HG03565 (cell line): ENCODE measurements at regions not wholly inside any gene's neighbourhood (a gene's known extent, or its start where the extent isn't known, plus 50 kb on each side); places are given as distances from the start of the nearest gene placed in this dataset.

Experiments
- ATAC-seq: cut with Tn5 transposase; IDR thresholded peaks from one replicate; pipeline ENCODE4 v1.9.1; 2021; ENCODE audit warnings: mild to moderate bottlenecking, moderate library complexity; ENCODE audit not compliant: unreplicated experiment

DNA sequence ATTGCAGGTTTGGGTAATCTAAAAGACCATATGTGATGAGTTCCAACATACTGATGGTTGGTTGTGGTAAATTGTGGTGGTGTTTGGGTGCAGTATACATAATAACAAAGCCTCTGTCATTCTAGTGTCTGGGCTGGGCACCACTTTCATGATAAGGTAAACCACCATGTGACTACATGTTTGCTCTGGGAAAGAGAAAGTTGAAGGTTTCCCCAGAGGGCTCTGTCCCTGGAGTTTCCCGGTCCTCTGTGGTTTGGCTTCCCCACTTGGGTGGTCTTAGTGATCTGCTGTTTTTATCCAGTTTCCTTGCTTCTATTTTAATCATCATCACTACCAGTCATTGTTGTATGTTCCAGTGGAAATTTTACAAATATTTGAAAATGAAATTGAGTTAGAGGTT lies 55.9 kb upstream of the TSPAN2 start:
- no peak for ATAC-seq

DNA sequence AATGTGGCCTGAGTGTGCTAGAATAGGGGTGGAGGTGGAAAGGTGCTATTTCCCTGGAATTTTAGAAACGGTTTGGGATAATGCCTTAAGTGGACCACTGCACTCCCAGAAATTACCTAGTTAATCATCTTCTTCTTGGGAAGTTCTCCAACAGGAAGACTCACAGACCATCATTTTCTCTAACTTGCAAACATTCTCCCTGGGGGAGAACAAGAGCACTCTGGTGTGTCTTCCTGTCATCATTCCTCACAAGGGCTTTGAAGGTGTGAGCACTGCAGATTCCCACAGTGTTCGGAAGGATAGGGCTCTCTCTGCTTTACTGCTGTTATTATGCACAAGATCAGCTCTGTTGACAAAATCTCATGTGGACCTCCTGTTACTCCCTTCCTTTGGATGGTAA lies 54.9 kb upstream of the TSPAN2 start:
- no peak for ATAC-seq

DNA sequence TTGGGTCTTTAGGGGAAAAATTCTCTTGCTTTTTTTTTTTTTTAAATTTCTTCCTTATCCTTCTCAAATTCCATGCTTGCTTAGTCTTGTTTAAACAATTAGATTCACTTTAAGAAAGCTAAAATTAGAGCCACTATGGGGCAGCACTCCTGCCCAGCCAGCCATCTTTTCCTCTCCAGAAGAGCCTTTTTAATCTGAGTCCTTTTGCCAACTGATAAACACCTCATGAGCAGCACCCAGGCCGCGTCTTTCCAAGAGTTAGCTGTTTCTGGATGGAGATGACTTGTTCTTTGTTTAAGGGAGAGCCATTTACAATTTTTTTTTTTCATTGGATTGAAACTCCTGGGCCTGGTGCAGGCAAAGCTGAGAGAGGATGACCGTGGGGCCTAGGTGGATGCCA lies 53.3 kb upstream of the TSPAN2 start:
- ATAC-seq, result no peak

DNA sequence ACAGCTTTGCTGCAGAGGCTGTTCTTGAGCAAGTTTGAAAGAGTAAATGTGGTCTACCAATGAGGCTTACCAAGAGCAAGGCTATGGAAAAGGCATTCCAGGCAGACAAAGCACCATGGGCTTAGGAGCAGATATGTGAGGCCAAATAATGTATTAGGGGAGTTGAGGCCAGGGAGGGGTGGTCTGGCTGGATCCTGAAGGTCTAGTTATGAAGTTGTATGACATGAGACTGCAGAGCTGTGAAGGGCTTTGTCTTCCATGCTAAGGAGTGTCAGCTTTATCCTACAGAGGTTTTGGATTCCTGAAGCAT lies 51.8 kb upstream of the TSPAN2 start:
- ATAC-seq, result no peak

- no peak for ATAC-seq
Observed at GRCh38 chr1:115140442-115141144, 51.3 kb upstream of the TSPAN2 start.

DNA sequence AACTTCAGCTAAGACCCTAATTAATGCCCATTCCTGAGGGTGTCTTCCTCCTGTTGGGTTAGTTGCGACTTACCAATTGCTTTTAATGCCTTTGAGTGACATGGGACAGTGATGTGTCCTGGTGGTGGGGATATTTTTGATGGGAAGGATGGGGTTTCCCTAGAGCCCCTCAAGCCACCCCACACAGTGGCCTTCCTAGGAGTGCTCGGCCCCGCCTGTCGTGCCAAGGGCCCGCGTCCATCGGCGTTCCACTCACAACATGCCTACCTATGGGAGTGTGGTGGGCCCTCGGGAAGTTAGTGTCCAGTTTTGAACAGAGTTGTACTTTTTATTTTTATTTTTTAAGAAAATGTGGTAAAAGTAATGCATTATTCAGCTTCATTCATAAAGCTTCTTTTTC lies 50.1 kb upstream of the TSPAN2 start:
- ATAC-seq, result no peak
